ENCODE measurements at regions not wholly inside any gene's neighbourhood (a gene's known extent, or its start where the extent isn't known, plus 50 kb on each side); places are given as distances from the start of the nearest gene placed in this dataset.

DNA sequence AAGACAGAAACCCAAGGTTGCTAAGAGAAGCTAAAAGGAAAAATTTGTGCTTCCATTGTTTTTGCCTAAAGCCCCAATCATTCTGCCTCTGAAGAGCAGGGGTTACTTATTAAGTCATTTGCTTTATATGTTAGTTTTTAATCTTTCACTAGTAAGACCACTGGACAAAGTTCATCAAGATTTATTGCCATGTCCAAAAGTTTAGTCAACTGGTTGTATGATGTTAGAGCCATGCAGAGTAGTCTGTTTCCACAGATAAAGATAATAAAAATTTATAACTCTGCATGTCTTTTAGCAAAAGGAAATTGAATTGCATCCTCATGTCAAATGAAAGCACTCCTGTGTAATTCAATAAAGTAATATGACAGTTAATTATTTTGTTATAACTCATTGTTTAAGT, 75.8 kb upstream of the PRKG2 start:
- H3K4me1 ChIP-seq (ENCODE audit: control insufficient read depth in 1 of 2, insufficient read depth in 2 of 2, low read depth in 1 of 2, low read length in 1 of 2): no peaks in the 10 kb centered on the region
- no peaks in the 10 kb centered on the region for H3K9me3 ChIP-seq
- H2AFZ ChIP-seq (ENCODE audit: low read depth): no peak overlapping the region
- no peaks in the 10 kb centered on the region for H3K36me3 ChIP-seq (replicated peaks in 1 of 2; ENCODE audit: control insufficient read depth in 1 of 2, insufficient read depth in 2 of 2, low read length in 1 of 2)
- CTCF ChIA-PET: no interaction called here
- no peak overlapping the region for H3K4me2 ChIP-seq
- no peaks in the 10 kb centered on the region for H3F3A ChIP-seq (replicated peaks; ENCODE audit: insufficient read depth)
- TF ChIP-seq JUND (IDR thresholded peaks at IDR 0.05): no peak
- no peak for TF ChIP-seq POLR2AphosphoS5 (IDR thresholded peaks at IDR 0.05; ENCODE audit: low read depth, low read length)
- no peak overlapping the region for H3K4me3 ChIP-seq (ENCODE audit: low read depth in 2 of 2, low read length in 1 of 2)
- no peaks in the 10 kb centered on the region for H3K79me2 ChIP-seq (ENCODE audit: insufficient read depth)
- H3K9ac ChIP-seq: no peak overlapping the region
- H4K20me1 ChIP-seq (ENCODE audit: insufficient read depth): no peaks in the 10 kb centered on the region
- H3K9me2 ChIP-seq: no peaks in the 10 kb centered on the region
- no peak overlapping the region for H3K27ac ChIP-seq (ENCODE audit: low read depth in 2 of 2, low read length in 1 of 2)
- DNase-seq: no peak
- POLR2A ChIA-PET: no interaction called here
- no peaks in the 10 kb centered on the region for H3K27me3 ChIP-seq (ENCODE audit: insufficient read depth)

DNA sequence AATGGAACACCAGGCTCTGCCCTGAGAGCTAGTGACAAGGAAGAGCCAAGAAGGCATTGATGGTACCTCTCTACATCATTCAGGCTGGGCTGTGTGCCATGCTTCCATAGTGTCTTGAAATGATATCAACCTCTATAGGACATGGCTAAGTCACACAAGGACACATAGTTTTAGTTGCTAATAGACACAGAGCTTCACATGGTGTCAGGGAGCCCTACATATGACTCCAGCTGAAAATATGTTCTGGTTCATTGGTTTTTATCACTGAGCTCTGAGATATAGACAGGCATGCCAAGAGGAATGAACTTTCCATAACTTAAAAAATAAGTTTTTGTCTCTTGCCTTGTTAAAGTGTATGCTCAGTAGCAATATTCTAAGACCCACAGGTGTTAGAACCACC, 72.1 kb upstream of the PRKG2 start:
- CTCF ChIA-PET: no interaction called here
- H3K4me3 ChIP-seq (ENCODE audit: low read depth in 2 of 2, low read length in 1 of 2): no peak overlapping the region
- H3K4me1 ChIP-seq (ENCODE audit: control insufficient read depth in 1 of 2, insufficient read depth in 2 of 2, low read depth in 1 of 2, low read length in 1 of 2): no peaks in the 10 kb centered on the region
- no peak overlapping the region for H2AFZ ChIP-seq (ENCODE audit: low read depth)
- DNase-seq: no peak
- H3K9ac ChIP-seq: no peak overlapping the region
- no peaks in the 10 kb centered on the region for H3K9me2 ChIP-seq
- H4K20me1 ChIP-seq (ENCODE audit: insufficient read depth): no peaks in the 10 kb centered on the region
- no peak overlapping the region for H3K4me2 ChIP-seq
- no peak overlapping the region for H3K27ac ChIP-seq (ENCODE audit: low read depth in 2 of 2, low read length in 1 of 2)
- H3K9me3 ChIP-seq: no peaks in the 10 kb centered on the region
- no peak for TF ChIP-seq TCF12 (IDR thresholded peaks at IDR 0.05)
- no peak for TF ChIP-seq FOXM1 (IDR thresholded peaks at IDR 0.05; ENCODE audit: low read depth)
- no peak for TF ChIP-seq MXI1 (IDR thresholded peaks at IDR 0.05; ENCODE audit: low read depth, low read length)
- TF ChIP-seq POLR2AphosphoS5 (IDR thresholded peaks at IDR 0.05; ENCODE audit: low read depth, low read length): no peak
- TF ChIP-seq RAD21 (IDR thresholded peaks at IDR 0.05; ENCODE audit: low read length): no peak
- TF ChIP-seq SMC3 (IDR thresholded peaks at IDR 0.05; ENCODE audit: low read depth, low read length): no peak
- TF ChIP-seq EP300 (IDR thresholded peaks at IDR 0.05; ENCODE audit: borderline replicate concordance in 1 of 2, low read depth in 1 of 2, low read length in 1 of 2): no peak
- TF ChIP-seq, protein P1, sequence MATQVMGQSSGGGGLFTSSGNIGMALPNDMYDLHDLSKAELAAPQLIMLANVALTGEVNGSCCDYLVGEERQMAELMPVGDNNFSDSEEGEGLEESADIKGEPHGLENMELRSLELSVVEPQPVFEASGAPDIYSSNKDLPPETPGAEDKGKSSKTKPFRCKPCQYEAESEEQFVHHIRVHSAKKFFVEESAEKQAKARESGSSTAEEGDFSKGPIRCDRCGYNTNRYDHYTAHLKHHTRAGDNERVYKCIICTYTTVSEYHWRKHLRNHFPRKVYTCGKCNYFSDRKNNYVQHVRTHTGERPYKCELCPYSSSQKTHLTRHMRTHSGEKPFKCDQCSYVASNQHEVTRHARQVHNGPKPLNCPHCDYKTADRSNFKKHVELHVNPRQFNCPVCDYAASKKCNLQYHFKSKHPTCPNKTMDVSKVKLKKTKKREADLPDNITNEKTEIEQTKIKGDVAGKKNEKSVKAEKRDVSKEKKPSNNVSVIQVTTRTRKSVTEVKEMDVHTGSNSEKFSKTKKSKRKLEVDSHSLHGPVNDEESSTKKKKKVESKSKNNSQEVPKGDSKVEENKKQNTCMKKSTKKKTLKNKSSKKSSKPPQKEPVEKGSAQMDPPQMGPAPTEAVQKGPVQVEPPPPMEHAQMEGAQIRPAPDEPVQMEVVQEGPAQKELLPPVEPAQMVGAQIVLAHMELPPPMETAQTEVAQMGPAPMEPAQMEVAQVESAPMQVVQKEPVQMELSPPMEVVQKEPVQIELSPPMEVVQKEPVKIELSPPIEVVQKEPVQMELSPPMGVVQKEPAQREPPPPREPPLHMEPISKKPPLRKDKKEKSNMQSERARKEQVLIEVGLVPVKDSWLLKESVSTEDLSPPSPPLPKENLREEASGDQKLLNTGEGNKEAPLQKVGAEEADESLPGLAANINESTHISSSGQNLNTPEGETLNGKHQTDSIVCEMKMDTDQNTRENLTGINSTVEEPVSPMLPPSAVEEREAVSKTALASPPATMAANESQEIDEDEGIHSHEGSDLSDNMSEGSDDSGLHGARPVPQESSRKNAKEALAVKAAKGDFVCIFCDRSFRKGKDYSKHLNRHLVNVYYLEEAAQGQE (IDR thresholded peaks at IDR 0.05; ENCODE audit: low read depth, low read length): no peak
- TF ChIP-seq TEAD4 (IDR thresholded peaks at IDR 0.05; ENCODE audit: borderline replicate concordance, insufficient read depth): no peak
- TF ChIP-seq RCOR1 (IDR thresholded peaks at IDR 0.05; ENCODE audit: low read length): no peak
- TF ChIP-seq MEF2A (IDR thresholded peaks at IDR 0.05; ENCODE audit: borderline replicate concordance, low read depth): no peak
- TF ChIP-seq EZH2phosphoT487 (IDR thresholded peaks at IDR 0.05; ENCODE audit: borderline replicate concordance, low read depth): no peak
- TF ChIP-seq MAX (IDR thresholded peaks at IDR 0.05; ENCODE audit: low read depth): no peak
- no peak for TF ChIP-seq GABPA (IDR thresholded peaks at IDR 0.05; ENCODE audit: low read depth)
- no peak for TF ChIP-seq FOSL2 (IDR thresholded peaks at IDR 0.05; ENCODE audit: borderline replicate concordance, low read depth)
- no peak for TF ChIP-seq NFIC (IDR thresholded peaks at IDR 0.05; ENCODE audit: borderline replicate concordance)
- TF ChIP-seq GATA2 (CRISPR knock-in tag; IDR thresholded peaks at IDR 0.05): no peak
- TF ChIP-seq, protein P2, sequence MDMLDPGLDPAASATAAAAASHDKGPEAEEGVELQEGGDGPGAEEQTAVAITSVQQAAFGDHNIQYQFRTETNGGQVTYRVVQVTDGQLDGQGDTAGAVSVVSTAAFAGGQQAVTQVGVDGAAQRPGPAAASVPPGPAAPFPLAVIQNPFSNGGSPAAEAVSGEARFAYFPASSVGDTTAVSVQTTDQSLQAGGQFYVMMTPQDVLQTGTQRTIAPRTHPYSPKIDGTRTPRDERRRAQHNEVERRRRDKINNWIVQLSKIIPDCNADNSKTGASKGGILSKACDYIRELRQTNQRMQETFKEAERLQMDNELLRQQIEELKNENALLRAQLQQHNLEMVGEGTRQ (IDR thresholded peaks at IDR 0.05; ENCODE audit: borderline replicate concordance, low read depth, low read length): no peak
- no peak for TF ChIP-seq PBX3 (IDR thresholded peaks at IDR 0.05)
- TF ChIP-seq USF1 (IDR thresholded peaks at IDR 0.05; ENCODE audit: borderline replicate concordance, low read depth): no peak
- H3K36me3 ChIP-seq (replicated peaks in 1 of 2; ENCODE audit: control insufficient read depth in 1 of 2, insufficient read depth in 2 of 2, low read length in 1 of 2): no peaks in the 10 kb centered on the region
- H3K79me2 ChIP-seq (ENCODE audit: insufficient read depth): no peaks in the 10 kb centered on the region
- H3F3A ChIP-seq (replicated peaks; ENCODE audit: insufficient read depth): no peaks in the 10 kb centered on the region
- H3K27me3 ChIP-seq (ENCODE audit: insufficient read depth): 0 out of 2 replicates have a peak, but pooled peaks cover 4% of the 10 kb centered on the region
- POLR2A ChIA-PET: no interaction called here
